Body of pancreas (tissue), 4 donors: ENCODE measurements at regions not wholly inside any gene's neighbourhood (a gene's known extent, or its start where the extent isn't known, plus 50 kb on each side); places are given as distances from the start of the nearest gene placed in this dataset.

Experiments used
- POLR2A ChIP-seq, 3 donors: fragments of 450-650 bp; IDR thresholded peaks; one replicate each; pipeline ENCODE4 v1.6.1; 2016; ENCODE audit warnings: antibody characterized with exemption in 3 of 3, mild to moderate bottlenecking in 2 of 3
- TF ChIP-seq, protein P1 (sequence below), 7 experiments: fragments of 450-650 bp in 4 of 7; fragments of 200-600 bp in 3 of 7; sonication (generic) in 3 of 7; IDR thresholded peaks; one replicate each; pipeline ENCODE4 v1.5.1; 2016 to 2019; ENCODE audit warnings: antibody characterized with exemption in 7 of 7

DNA sequence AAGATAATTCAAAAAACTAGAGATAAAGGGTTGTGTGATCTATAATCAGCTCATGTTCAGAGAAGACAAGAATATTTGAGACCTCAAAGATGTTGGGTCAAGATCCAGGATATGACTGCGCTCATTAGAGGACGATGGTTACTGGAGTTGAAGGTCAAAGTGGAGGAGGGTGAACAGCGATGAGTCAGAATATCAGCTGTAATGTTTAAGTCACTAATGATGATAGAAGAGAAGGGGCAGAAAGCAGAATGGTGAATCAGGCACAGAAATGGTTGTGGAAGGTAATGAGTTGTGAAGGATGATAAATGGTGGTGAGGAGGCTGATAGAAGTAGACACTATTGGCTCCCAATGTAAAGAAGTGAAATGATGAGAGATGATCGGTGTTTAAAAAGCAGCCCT, 540.3 kb downstream of the INHBA start:
- TF ChIP-seq, protein P1, sequence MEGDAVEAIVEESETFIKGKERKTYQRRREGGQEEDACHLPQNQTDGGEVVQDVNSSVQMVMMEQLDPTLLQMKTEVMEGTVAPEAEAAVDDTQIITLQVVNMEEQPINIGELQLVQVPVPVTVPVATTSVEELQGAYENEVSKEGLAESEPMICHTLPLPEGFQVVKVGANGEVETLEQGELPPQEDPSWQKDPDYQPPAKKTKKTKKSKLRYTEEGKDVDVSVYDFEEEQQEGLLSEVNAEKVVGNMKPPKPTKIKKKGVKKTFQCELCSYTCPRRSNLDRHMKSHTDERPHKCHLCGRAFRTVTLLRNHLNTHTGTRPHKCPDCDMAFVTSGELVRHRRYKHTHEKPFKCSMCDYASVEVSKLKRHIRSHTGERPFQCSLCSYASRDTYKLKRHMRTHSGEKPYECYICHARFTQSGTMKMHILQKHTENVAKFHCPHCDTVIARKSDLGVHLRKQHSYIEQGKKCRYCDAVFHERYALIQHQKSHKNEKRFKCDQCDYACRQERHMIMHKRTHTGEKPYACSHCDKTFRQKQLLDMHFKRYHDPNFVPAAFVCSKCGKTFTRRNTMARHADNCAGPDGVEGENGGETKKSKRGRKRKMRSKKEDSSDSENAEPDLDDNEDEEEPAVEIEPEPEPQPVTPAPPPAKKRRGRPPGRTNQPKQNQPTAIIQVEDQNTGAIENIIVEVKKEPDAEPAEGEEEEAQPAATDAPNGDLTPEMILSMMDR (IDR thresholded peaks at IDR 0.05) = no peak
- no peak for TF ChIP-seq POLR2A (IDR thresholded peaks at IDR 0.05)
